ENCODE measurements at regions not wholly inside any gene's neighbourhood (a gene's known extent, or its start where the extent isn't known, plus 50 kb on each side); places are given as distances from the start of the nearest gene placed in this dataset.

DNA sequence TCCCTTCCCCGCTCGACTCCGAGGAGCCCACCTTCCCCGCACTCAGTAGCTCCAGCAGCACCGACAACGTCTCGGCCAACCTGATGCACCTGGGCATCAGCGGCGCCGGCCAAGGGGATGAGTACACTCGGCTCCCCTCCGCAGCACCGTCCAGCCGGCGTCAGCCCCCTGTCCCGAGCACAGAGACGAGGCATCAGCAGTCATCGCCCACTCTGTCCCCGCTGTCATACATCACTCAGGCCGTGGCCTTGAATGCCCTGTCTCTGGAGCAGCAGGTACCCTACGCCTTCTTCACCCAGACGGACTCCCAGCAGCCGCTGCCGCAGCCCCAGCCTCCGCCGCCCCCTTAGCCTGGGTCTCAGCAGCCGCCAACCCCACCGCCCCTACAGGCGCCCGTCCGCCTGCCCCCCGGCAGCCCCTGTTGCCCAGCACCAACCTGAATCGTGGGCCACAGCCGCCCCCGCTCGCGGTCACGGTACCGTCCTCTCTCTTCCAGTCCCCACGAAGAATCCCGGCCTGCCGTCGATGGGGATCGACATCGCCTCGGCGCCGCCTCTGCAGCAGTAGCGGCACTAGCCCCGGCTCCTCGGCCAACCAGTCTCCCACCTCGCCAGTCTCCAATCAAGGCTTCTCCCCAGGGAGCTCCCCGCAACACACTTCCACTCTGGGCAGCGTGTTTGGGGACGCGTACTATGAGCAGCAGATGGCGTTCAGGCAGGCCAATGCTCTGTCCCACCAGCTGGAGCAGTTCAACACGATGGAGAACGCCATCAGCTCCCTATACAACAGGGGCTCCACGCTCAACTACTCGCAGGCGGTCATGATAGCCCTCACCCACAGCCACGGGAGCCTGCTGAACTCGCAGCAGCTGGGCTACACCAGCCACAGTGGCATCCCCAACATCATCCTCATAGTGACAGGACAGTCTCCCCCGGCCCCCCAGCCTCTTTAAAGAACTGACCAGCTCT is 1195.9 kb upstream of the CHAC2 start:
- no peaks in the 10 kb centered on the region for H3K9me3 ChIP-seq (replicated peaks; ENCODE audit: insufficient read depth, low read length)
- H2AFZ ChIP-seq (ENCODE audit: low read length) = no peak overlapping the region
- no peaks in the 10 kb centered on the region for H3K4me1 ChIP-seq (ENCODE audit: low read length)
- no peak overlapping the region for H3K4me3 ChIP-seq (ENCODE audit: low read length)
- H3F3A ChIP-seq (ENCODE audit: insufficient read depth, low read length) = no peaks in the 10 kb centered on the region
- H3K9me2 ChIP-seq (replicated peaks; ENCODE audit: insufficient read depth, low read length) = no peaks in the 10 kb centered on the region
- H3K79me2 ChIP-seq (ENCODE audit: low read length) = no peaks in the 10 kb centered on the region
- H3K4me2 ChIP-seq (ENCODE audit: low read depth, low read length) = no peak overlapping the region
- no peak overlapping the region for H3K27ac ChIP-seq (ENCODE audit: low read length)
- TF ChIP-seq CTCF (IDR thresholded peaks at IDR 0.05; ENCODE audit: low read length) = no peak
- no peak for TF ChIP-seq EZH2phosphoT487 (IDR thresholded peaks at IDR 0.05; ENCODE audit: low read length)
- TF ChIP-seq EZH2 (optimal IDR thresholded peaks at IDR 0.05; ENCODE audit: low read depth, low read length) = no peak
- H3K36me3 ChIP-seq (replicated peaks; ENCODE audit: insufficient read depth, low read length) = no peaks in the 10 kb centered on the region
- no peaks in the 10 kb centered on the region for H3K27me3 ChIP-seq (replicated peaks; ENCODE audit: insufficient read depth, low read length)
- H4K20me1 ChIP-seq (ENCODE audit: insufficient read depth, low read length) = no peaks in the 10 kb centered on the region
- no peak overlapping the region for H3K9ac ChIP-seq (ENCODE audit: low read length)
- no peak for DNase-seq

GRCh38 chr2:52570716-52571115 is 1196.9 kb upstream of the CHAC2 start:
- Histone ChIP-seq H3K9me3 (replicated peaks; ENCODE audit: insufficient read depth, low read length) (no peaks in the 10 kb centered on the region), H3K4me2 (ENCODE audit: low read depth, low read length) (no peak overlapping the region), H3K27me3 (replicated peaks; ENCODE audit: insufficient read depth, low read length) (no peaks in the 10 kb centered on the region), H3K4me1 (ENCODE audit: low read length) (no peaks in the 10 kb centered on the region), H3K36me3 (replicated peaks; ENCODE audit: insufficient read depth, low read length) (no peaks in the 10 kb centered on the region), H3K27ac (ENCODE audit: low read length) (no peak overlapping the region), H4K20me1 (ENCODE audit: insufficient read depth, low read length) (no peaks in the 10 kb centered on the region), H3K9me2 (replicated peaks; ENCODE audit: insufficient read depth, low read length) (no peaks in the 10 kb centered on the region), H3K4me3 (ENCODE audit: low read length) (no peak overlapping the region), H3K79me2 (ENCODE audit: low read length) (no peaks in the 10 kb centered on the region), H3K9ac (ENCODE audit: low read length) (no peak overlapping the region), H2AFZ (ENCODE audit: low read length) (no peak overlapping the region), H3F3A (ENCODE audit: insufficient read depth, low read length) (no peaks in the 10 kb centered on the region)
- no peak for DNase-seq
- TF ChIP-seq EZH2phosphoT487 (IDR thresholded peaks at IDR 0.05; ENCODE audit: low read length) = no peak
- no peak for TF ChIP-seq EZH2 (optimal IDR thresholded peaks at IDR 0.05; ENCODE audit: low read depth, low read length)
- no peak for TF ChIP-seq CTCF (IDR thresholded peaks at IDR 0.05; ENCODE audit: low read length)

DNA sequence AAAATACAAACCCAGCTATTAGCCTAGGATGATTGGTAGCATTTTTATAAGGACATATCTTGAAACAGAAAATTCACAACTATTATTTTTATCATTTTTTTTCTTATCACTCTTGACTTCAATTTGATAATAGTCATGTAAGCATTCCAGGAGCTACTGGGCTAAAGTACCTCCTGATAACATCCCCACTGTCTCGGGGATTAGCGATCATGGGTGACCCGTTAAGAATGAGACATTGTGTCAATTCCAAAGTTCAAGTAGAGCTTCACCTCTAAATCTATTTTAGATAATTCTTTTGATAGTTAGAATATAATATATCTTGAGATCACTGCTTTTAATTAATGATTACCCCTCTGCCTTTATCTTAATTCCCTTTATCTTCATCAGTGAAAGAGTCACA is 1204.5 kb upstream of the CHAC2 start:
- Histone ChIP-seq H3K9ac (ENCODE audit: low read length) (no peak overlapping the region), H4K20me1 (ENCODE audit: insufficient read depth, low read length) (no peaks in the 10 kb centered on the region), H3K27me3 (replicated peaks; ENCODE audit: insufficient read depth, low read length) (no peaks in the 10 kb centered on the region), H3K36me3 (replicated peaks; ENCODE audit: insufficient read depth, low read length) (no peaks in the 10 kb centered on the region), H3K4me2 (ENCODE audit: low read depth, low read length) (no peak overlapping the region), H3K9me3 (replicated peaks; ENCODE audit: insufficient read depth, low read length) (no peaks in the 10 kb centered on the region), H3K4me3 (ENCODE audit: low read length) (no peak overlapping the region), H3K4me1 (ENCODE audit: low read length) (no peaks in the 10 kb centered on the region), H3K27ac (ENCODE audit: low read length) (no peak overlapping the region), H3F3A (ENCODE audit: insufficient read depth, low read length) (no peaks in the 10 kb centered on the region), H3K9me2 (replicated peaks; ENCODE audit: insufficient read depth, low read length) (no peaks in the 10 kb centered on the region), H2AFZ (ENCODE audit: low read length) (no peak overlapping the region), H3K79me2 (ENCODE audit: low read length) (no peaks in the 10 kb centered on the region)
- TF ChIP-seq EZH2 (optimal IDR thresholded peaks at IDR 0.05; ENCODE audit: low read depth, low read length) (no peak), CTCF (IDR thresholded peaks at IDR 0.05; ENCODE audit: low read length) (no peak), EZH2phosphoT487 (IDR thresholded peaks at IDR 0.05; ENCODE audit: low read length) (no peak)
- no peak for DNase-seq
